A549 (cell line): ENCODE measurements at regions not wholly inside any gene's neighbourhood (a gene's known extent, or its start where the extent isn't known, plus 50 kb on each side); places are given as distances from the start of the nearest gene placed in this dataset.

Source experiments
- NR3C1 ChIP-seq: fragments of >200 bp; sonication (Bioruptor Twin); formaldehyde crosslinking; IDR thresholded peaks from 3 replicates; pipeline ENCODE4 v1.6.1; 2017
- POLR2A ChIP-seq: IDR thresholded peaks from 2 replicates; pipeline ENCODE4 v1.6.1; 2012; ENCODE audit warnings: mild to moderate bottlenecking, low read length
- TF ChIP-seq, protein P1 (sequence below): fragments of >200 bp; sonication (Bioruptor Twin); formaldehyde crosslinking; IDR thresholded peaks from 3 replicates; pipeline ENCODE4 v1.5.1; 2016
- TF ChIP-seq, protein P2 (sequence below): fragments of 200-600 bp; sonication (generic); IDR thresholded peaks from 2 replicates; pipeline ENCODE4 v1.6.1; 2016; ENCODE audit warnings: antibody characterized with exemption, mild to moderate bottlenecking, moderate library complexity

- TF ChIP-seq, protein P1, sequence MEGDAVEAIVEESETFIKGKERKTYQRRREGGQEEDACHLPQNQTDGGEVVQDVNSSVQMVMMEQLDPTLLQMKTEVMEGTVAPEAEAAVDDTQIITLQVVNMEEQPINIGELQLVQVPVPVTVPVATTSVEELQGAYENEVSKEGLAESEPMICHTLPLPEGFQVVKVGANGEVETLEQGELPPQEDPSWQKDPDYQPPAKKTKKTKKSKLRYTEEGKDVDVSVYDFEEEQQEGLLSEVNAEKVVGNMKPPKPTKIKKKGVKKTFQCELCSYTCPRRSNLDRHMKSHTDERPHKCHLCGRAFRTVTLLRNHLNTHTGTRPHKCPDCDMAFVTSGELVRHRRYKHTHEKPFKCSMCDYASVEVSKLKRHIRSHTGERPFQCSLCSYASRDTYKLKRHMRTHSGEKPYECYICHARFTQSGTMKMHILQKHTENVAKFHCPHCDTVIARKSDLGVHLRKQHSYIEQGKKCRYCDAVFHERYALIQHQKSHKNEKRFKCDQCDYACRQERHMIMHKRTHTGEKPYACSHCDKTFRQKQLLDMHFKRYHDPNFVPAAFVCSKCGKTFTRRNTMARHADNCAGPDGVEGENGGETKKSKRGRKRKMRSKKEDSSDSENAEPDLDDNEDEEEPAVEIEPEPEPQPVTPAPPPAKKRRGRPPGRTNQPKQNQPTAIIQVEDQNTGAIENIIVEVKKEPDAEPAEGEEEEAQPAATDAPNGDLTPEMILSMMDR, result no peak
- no peak for TF ChIP-seq NR3C1
- TF ChIP-seq, protein P2, sequence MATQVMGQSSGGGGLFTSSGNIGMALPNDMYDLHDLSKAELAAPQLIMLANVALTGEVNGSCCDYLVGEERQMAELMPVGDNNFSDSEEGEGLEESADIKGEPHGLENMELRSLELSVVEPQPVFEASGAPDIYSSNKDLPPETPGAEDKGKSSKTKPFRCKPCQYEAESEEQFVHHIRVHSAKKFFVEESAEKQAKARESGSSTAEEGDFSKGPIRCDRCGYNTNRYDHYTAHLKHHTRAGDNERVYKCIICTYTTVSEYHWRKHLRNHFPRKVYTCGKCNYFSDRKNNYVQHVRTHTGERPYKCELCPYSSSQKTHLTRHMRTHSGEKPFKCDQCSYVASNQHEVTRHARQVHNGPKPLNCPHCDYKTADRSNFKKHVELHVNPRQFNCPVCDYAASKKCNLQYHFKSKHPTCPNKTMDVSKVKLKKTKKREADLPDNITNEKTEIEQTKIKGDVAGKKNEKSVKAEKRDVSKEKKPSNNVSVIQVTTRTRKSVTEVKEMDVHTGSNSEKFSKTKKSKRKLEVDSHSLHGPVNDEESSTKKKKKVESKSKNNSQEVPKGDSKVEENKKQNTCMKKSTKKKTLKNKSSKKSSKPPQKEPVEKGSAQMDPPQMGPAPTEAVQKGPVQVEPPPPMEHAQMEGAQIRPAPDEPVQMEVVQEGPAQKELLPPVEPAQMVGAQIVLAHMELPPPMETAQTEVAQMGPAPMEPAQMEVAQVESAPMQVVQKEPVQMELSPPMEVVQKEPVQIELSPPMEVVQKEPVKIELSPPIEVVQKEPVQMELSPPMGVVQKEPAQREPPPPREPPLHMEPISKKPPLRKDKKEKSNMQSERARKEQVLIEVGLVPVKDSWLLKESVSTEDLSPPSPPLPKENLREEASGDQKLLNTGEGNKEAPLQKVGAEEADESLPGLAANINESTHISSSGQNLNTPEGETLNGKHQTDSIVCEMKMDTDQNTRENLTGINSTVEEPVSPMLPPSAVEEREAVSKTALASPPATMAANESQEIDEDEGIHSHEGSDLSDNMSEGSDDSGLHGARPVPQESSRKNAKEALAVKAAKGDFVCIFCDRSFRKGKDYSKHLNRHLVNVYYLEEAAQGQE, result no peak
- no peak for TF ChIP-seq POLR2A
Measured at GRCh38 chr12:86349196-86349595, 93.0 kb upstream of the MGAT4C start.
